GM21447 (cell line): ENCODE measurements at regions not wholly inside any gene's neighbourhood (a gene's known extent, or its start where the extent isn't known, plus 50 kb on each side); places are given as distances from the start of the nearest gene placed in this dataset.

ENCODE experiments used
- ATAC-seq: cut with Tn5 transposase; IDR thresholded peaks from one replicate; pipeline ENCODE4 v1.9.1; 2021; ENCODE audit not compliant: unreplicated experiment

- ATAC-seq, result no peak
These were observed 184.0 kb upstream of the UBL3 start for GRCh38 chr13:30034458-30034795.

- ATAC-seq, result no peak
These were observed 183.5 kb upstream of the UBL3 start for GRCh38 chr13:30033681-30034457.

GRCh38 chr13:30032263-30032662 is 181.8 kb upstream of the UBL3 start:
- ATAC-seq, result no peak

- no peak for ATAC-seq
These were observed 181.1 kb upstream of the UBL3 start for GRCh38 chr13:30031488-30031887.

GRCh38 chr13:30030141-30030750 is 179.8 kb upstream of the UBL3 start:
- no peak for ATAC-seq

GRCh38 chr13:30027569-30028455 is 177.4 kb upstream of the UBL3 start:
- ATAC-seq, result no peak

GRCh38 chr13:30026909-30027308 is 176.5 kb upstream of the UBL3 start:
- no peak for ATAC-seq

GRCh38 chr13:30026093-30026492 is 175.7 kb upstream of the UBL3 start:
- ATAC-seq, result no peak

- ATAC-seq, result no peak
These were observed 174.9 kb upstream of the UBL3 start for GRCh38 chr13:30025351-30025750.

- no peak for ATAC-seq
These were observed 173.9 kb upstream of the UBL3 start for GRCh38 chr13:30024125-30024865.

GRCh38 chr13:30023196-30023895 is 172.9 kb upstream of the UBL3 start:
- ATAC-seq, result no peak

GRCh38 chr13:30022796-30023195 is 172.4 kb upstream of the UBL3 start:
- no peak for ATAC-seq

- no peak for ATAC-seq
These were observed 171.8 kb upstream of the UBL3 start for GRCh38 chr13:30022256-30022655.

GRCh38 chr13:30021611-30022010 is 171.2 kb upstream of the UBL3 start:
- ATAC-seq, result no peak

- ATAC-seq, result no peak
These were observed 170.4 kb upstream of the UBL3 start for GRCh38 chr13:30020726-30021312.

- ATAC-seq, result no peak
These were observed 169.5 kb upstream of the UBL3 start for GRCh38 chr13:30019648-30020626.

- no peak for ATAC-seq
These were observed 167.5 kb upstream of the UBL3 start for GRCh38 chr13:30017880-30018279.

- ATAC-seq, result no peak
These were observed 166.0 kb upstream of the UBL3 start for GRCh38 chr13:30016398-30016797.

GRCh38 chr13:30009411-30009810 is 159.0 kb upstream of the UBL3 start:
- ATAC-seq, result no peak
